Suprapubic skin (tissue), 3 donors: ENCODE measurements at regions not wholly inside any gene's neighbourhood (a gene's known extent, or its start where the extent isn't known, plus 50 kb on each side); places are given as distances from the start of the nearest gene placed in this dataset.

Experiments
- CTCF ChIP-seq, 2 donors: fragments of 200-600 bp in 1 of 2; fragments of 450-650 bp in 1 of 2; sonication (generic) in 1 of 2; IDR thresholded peaks; one replicate each; pipeline ENCODE4 v1.5.1; 2016 to 2019; ENCODE audit warnings: antibody characterized with exemption in 2 of 2, mild to moderate bottlenecking in 1 of 2, moderate library complexity in 1 of 2
- EP300 ChIP-seq: sonication (generic); formaldehyde crosslinking; IDR thresholded peaks from one replicate; pipeline ENCODE4 v1.6.1; 2017; ENCODE audit warnings: antibody characterized with exemption
- POLR2A ChIP-seq, 2 donors: fragments of 450-650 bp; IDR thresholded peaks; one replicate each; pipeline ENCODE4 v1.6.1; 2017; ENCODE audit warnings: antibody characterized with exemption in 2 of 2, mild to moderate bottlenecking in 2 of 2, moderate library complexity in 2 of 2

DNA sequence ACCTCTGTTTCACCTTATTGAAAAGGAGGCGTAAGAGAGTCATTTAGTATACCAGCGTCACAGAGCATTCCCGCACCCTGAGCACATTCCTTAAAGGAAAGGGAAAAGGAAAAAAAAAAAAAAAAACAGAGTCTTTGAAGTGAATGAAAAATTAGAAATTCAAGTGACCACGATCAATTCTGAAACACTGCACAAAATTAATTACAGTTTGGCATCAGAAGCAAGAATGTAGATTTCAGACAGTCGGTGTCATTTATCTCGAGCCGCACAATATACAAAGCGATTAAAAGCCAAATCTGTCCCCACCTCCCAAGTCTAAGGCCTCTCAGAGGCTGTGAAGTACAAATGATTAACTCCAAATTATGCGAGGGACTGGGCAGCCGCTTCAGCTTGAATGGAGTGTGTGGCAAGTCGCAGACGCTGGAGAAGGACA, 173.7 kb upstream of the ZNF507 start:
- TF ChIP-seq POLR2A (IDR thresholded peaks at IDR 0.05) = no peak
- no peak for TF ChIP-seq CTCF (IDR thresholded peaks at IDR 0.05)
- no peak for TF ChIP-seq EP300
